ENCODE measurements at regions not wholly inside any gene's neighbourhood (a gene's known extent, or its start where the extent isn't known, plus 50 kb on each side); places are given as distances from the start of the nearest gene placed in this dataset.

DNA sequence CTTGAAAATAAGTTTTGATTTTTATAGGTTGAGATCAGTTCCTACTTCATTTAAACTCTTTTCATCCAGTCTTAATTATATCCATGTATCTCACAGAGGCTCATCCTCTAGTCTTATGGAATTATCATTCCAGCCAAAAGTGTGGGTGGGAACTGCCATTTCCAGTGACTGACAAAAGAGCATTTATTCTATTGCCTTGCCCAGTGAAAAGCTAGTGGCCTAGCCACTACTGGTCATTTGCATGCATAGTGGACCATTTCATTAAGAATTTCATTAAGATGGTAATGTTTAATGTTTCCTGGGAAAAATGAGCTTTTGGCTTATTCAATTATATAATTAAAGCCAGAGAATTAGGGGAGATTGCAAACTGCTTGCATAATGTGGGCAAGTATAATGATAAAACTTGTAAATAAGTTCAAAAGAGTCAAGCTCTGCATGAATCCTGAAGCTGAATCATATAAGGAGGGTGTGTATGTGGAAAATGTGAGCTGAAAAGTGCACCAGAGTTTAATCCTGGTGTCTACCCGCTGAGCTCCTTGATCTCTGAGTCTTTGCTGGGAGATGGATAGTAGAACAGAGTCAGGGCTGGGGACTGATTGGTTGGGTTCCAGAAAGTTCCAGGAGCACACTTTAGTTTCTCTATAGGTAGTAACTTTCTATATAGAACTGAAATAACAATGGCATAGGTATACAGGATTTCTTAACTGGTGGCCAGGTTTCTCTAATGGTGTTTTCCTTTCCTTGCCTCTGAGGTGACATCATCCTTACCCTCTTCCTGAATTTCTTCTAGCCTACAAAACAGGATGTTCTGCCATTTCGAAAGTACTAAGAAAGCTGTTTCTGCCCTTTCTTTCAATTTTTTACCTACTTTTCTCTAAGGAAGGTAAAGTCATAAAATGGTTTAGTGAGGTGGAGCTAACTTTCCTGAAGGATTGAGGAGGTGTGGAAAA is 78.5 kb downstream of the KIF4B start:
- TF ChIP-seq, protein P1, sequence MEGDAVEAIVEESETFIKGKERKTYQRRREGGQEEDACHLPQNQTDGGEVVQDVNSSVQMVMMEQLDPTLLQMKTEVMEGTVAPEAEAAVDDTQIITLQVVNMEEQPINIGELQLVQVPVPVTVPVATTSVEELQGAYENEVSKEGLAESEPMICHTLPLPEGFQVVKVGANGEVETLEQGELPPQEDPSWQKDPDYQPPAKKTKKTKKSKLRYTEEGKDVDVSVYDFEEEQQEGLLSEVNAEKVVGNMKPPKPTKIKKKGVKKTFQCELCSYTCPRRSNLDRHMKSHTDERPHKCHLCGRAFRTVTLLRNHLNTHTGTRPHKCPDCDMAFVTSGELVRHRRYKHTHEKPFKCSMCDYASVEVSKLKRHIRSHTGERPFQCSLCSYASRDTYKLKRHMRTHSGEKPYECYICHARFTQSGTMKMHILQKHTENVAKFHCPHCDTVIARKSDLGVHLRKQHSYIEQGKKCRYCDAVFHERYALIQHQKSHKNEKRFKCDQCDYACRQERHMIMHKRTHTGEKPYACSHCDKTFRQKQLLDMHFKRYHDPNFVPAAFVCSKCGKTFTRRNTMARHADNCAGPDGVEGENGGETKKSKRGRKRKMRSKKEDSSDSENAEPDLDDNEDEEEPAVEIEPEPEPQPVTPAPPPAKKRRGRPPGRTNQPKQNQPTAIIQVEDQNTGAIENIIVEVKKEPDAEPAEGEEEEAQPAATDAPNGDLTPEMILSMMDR (IDR thresholded peaks at IDR 0.05 in 8 of 11, conservative IDR thresholded peaks at IDR 0.05 in 3 of 11), result no peak
- TF ChIP-seq POLR2AphosphoS5 (IDR thresholded peaks at IDR 0.05), result no peak
- no peak for TF ChIP-seq POLR2A (IDR thresholded peaks at IDR 0.05)

All from spleen (tissue), 7 donors.